ENCODE measurements at regions not wholly inside any gene's neighbourhood (a gene's known extent, or its start where the extent isn't known, plus 50 kb on each side); places are given as distances from the start of the nearest gene placed in this dataset.

DNA sequence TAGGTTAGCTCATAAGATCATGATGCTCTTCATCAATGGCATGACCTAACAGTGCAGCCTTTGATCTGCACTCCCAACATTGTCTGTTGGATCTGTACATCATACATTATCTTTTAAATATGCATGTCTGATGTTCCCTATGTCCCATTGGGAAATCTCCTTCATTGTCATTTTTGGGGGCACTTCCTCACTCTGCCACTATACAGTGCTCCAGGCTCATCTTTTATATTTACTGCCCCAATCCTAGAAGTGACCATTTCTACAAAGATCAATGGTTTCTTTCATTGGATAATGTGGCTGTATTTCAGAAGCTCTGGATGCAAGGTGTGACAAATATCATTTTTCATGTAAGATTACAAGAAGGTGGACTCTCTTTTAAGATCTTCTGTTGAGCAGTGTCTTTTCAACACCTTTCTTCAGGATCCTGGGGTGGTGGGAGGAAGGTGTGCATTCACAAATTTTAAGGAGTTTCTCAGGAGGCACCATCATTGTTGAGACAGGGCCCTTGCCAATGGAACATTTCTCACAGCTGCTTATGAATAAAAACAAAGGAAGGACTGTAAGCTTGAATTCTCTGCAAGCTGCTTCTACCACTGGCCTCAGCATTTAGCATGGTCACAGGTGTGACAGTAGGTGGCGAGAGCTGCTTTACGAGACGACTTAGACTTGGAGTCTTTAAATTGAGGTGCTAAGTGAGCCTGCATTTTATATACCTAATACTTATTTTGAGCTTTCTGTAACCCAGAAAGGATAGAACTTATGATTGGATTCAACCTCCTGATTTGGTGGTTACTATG, 403.0 kb downstream of the LMO7 start:
- ATAC-seq = no peak

DNA sequence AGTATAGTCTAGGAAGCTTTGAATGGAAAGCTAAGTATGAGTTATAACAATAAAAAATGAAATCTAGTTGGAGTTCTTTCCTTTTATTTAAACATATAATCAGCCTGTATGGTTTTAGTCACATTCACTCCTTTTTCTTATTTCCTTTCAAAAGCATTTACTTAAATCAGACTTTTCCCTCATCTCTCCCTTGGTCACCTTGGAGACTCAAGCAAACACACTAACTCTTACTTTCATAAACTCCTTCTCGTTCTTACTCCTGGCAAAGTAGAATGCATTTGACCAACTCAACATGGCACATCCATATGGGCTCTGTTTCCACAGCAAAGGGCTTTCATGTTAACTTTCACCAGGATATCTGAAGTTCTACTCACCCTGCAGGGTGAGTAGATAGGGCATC, 400.0 kb downstream of the LMO7 start:
- no peak for ATAC-seq

DNA sequence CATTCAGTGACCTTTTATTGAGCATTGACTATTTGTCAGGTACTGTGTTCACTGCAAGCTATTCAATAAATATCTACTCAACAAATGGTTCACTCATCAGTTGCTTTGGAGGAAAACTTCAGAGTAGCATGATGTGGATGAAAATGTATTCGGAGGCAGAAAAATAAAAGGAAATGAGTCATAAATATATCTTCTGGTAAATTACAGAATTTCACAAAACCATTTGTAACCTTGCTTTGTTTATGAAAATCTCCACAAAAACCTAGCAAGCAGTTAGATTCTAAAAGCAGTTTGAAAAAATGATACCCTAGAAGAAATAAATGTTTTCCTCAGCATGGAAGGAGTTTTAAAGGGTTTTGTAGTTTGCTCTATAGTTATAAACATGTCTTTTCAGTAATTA, 399.6 kb downstream of the LMO7 start:
- no peak for ATAC-seq

DNA sequence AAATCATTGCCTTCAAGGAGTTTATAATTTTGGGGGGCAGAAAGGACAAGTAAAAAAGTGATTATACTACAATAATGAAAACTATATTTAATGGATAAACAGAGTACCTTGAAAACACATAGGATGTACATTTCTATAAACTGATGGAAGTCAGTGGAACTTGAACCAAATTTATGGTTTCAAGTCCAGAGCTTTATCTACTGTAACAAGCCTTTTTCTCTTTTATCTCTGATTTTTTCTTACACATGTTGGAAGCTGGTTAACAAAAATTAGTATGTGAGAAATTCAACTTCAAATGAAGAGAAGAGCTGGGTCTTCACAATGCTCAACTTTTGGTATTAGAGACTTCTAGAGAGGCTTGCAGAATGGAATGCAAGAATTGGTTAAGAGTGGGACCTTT, 393.6 kb downstream of the LMO7 start:
- no peak for ATAC-seq

DNA sequence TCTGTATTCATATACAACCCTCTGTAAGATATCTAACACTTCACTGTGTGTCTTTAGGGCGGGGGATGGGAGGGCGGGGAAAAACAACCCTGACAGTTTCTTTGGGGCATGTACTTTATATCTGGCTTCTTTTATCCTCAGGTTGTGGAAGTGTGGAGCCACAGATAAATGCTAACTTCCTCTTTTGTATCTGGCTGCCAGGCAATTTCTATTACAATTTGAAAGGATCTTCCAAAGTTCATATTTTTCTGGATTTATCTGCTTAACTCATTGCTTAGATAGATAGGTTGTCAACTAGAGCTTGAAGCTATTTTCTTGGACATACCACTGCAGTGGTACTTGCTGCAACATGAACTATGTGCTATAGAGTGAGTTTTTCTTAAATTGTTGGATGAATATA, 393.0 kb downstream of the LMO7 start:
- ATAC-seq = no peak

DNA sequence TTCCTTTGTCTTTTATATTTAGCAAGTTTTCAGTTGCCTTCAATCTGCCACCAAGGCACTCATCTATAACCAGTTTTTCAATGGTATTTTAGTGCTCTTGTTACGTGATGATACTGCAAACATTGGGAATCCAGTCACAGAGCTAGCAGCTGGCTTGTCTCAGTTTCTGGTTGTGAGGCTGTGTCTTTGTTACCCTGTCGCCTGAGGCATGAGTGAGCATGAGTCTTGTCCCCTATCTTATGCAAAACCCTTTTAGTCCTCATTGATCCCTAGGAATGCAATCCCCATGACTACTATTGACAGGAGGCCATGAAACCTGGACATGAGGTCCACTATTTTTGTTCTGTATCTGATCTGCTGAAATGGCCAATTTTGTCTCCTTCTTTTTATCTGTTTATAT, 391.0 kb downstream of the LMO7 start:
- ATAC-seq = no peak

DNA sequence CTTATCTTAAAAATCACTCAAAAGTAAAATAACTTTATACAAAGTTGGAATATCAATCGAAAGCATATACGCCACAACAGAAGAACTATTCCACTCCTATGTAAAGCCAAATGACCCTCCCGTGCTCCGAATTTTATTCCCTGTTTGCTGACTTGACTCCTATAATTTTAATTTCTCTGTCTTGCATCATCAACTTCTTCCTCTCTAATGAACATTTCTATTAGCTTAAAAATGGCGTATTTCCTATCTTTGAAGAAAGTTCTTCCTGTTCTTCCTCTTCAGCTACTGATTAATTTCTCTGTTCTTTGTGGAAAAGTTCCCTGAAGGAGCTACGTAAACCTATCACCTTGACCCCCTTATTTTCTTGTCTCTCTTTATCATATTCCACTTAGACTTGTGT, 389.3 kb downstream of the LMO7 start:
- ATAC-seq = no peak

DNA sequence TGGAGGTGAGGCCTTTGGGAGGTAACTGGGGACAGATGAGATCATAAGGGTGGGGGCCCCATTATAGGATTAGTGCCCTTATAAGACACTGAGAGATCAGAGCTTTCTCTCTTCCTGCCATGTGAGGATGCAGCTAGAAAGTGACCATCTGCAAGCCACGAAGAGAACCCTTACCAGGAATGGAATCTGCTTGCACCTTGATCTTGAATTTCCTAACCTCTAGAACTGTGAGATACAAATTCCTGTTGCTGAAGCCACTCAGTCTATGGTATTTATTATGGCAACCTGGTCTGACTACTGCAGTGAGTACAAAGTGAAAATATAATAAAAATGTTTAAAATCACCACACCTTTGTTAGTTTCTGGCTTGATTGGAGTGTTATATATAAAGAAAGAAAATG, 388.0 kb downstream of the LMO7 start:
- ATAC-seq = no peak

DNA sequence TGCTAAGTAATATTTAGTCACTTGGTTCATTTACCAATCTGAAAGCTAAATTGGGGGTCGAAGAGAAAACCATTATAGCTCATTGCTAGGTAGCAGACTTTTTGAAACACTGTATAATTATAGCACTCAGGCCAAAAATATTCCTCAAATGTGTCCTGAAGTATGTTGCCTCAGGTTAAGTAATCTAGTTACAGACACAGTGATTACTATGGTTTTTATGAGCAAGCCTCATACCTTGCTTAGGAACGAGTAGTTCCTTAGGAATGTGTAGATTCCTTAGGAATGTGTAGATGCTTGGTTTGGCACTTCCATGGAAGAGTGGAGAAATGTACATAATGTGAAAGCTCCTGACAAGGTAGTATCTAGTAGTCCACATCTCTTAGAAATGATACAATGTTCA, 387.5 kb downstream of the LMO7 start:
- ATAC-seq = no peak

DNA sequence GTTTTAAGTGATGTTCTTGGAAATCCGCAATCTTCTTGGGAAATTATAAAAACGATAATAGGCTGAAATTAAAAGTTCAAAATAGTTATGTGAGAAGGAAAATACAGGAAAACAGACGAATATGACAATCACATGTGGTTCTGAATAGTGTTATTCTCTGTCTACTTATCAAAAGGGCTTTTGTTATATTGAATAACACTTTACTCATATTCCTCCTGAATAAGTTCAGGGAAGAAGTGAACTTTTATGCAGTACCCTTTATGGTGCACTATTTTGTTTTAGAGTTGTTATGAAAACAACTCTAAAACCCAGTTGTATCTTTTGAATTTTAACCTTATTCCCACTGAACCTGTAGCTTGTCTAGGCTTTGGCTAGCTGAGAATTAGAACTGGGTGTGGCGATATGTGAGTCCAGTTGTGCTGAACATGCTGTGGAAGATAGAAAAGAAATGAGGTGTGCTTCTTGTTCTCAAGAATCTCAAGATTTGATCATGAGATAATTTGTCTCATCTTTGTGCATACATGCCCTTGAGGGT, 384.4 kb downstream of the LMO7 start:
- no peak for ATAC-seq

DNA sequence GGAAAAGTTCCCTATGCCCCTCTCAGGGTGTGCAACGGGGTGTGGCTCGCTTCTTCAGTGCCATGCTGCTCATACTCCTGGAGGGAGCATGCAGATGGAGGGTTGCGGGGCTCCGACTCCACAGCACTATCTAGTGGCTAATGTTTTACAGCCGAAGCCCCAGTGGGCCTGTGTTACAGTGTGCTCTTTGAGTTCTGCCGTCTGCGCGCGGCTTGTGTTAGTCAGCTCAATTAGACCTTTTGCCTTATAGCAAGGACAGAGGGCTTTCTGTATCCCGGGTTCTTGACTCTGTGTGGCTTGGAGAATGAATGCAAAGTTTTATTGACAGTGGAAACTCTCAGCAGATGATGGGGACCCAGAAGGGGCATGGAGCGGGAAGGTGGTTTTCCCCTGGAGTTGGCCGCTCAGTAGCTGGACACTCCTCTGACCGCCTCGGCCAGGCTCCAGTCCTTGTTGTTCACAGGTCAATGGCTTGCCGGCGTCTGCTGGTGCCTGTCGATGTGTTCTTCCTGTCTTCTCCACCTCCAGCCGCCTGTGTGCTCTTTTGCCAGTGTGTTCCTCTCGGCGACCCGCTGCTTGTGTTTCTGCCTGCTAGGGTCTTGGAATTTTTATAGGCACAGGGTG, 383.4 kb downstream of the LMO7 start:
- no peak for ATAC-seq

DNA sequence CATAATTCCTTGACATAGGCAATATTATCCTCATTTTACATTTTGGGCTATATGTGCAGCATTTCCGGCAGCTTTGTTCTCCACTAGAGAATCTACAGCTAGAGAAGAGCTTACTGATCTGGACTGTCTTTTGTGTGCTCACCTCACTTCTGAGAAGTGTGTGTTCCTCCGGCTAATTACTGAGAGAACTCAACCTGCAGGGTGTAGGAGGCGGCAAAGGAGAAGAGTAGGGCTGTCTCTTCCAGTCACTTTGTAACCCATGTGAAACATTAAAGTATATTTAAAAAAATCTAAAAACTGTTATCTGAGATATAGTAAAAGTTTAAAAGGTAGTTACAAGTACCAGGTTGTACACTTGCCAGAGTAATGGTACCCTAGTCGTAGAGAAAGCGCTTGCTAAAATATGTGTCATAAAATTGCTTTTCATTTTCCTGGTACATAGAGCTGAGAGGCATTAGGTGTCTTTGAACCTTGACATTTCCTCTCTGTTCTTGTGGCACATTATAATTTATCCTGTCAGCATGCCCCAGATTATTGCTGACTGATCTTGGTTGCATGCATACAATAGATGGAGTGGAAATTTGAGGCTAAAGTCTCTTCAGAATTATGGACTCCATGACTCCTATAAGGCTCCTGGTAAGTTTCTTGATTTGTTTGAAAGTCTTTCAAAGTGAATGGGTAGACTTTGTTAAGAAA, 381.9 kb downstream of the LMO7 start:
- no peak for ATAC-seq

DNA sequence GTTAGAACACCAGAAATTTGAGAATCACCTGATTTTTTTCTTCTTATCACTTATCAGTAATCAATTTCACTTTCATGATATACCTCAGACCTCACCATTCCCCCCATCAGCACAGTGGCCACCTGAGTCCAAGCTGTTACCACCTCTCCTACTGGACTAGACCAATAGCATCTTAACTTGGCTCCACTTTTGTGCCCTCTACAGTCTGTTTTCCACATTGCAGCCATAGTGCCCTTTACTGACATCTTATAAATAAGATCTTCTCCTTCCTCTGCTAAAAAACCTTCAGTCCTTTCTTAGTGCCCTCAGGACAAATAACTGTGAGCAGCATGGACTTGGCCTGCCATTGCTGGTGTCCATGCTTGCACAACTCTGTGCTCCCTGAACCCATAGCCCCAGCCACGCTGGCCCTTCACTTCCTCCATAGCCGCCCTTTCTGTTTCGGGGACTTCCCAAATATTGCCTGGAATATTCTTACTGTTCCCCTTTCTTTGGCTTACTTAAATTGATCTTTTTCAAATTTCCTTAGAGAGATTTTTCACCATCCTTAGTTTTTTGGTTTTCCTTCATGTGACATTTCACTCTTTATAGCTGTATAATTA, 380.8 kb downstream of the LMO7 start:
- ATAC-seq = no peak

DNA sequence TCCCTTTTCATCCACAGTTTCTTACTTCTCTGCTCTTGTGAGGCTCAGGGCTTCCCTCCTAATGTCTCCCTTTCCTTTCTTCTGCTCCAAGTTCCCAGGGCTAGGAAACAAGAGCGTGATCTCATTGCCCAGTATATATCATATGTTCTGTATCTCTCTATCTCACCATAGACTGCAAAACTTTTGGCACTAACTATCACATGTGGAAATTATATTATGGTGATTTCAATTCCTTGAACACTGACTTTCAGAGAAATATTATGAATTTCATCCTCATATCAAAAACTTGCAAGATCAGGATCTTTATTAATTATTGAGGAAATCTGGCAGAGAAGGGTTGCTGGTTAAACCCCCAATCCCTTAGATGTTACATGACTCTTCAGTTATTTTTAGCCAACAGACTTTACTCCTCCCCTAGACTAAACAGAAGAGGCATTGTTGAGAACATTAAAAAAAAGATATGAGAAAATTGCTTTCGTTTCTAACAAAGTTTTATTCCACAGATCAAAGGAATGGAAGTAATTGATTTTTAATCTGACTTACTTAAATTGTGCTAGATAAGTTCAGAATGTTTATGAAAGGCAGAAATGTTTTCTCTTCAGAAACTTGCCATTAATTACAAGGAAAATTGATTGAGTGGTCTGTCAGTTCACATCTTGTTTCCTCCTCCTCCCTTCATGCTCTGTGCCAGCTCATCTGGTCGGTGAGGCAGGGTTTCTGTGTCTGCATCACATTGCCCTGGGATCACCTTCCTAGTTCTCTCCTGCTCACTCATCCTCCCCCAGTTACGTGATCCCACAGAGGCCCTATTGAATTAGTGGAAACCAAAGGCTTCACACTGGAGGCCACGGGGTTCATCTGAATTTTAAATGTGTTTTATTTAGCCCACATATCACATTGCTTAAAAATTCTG, 378.5 kb downstream of the LMO7 start:
- no peak for ATAC-seq

DNA sequence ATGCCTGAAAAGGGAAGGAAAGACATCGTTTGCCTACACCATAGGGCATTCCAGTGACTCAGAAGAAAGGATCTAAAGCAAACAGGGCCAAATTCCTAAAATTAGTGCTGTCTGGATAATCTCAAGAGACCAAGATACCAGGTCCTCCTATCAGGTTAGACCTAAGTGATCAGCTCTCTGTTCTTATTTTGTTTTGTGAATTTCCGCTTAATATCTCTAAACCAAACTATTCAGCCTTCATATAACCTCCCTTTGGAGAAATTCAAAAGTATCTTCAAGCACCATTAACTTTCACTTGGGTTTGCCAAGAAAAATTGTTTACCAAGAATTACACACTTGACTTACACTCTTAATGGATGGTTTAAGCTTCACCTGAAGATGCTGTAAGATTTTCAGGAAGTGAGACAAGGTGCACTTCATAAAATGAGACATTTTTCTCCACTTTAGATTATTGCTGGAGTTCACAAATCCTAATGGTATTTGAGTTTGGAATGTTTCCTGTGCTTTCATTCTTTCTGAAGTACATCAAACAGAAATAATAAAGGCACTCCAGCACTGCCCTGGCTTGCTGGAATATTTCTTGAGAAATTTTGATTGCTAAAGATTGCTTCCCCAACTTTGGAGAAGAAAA, 376.1 kb downstream of the LMO7 start:
- ATAC-seq = no peak

DNA sequence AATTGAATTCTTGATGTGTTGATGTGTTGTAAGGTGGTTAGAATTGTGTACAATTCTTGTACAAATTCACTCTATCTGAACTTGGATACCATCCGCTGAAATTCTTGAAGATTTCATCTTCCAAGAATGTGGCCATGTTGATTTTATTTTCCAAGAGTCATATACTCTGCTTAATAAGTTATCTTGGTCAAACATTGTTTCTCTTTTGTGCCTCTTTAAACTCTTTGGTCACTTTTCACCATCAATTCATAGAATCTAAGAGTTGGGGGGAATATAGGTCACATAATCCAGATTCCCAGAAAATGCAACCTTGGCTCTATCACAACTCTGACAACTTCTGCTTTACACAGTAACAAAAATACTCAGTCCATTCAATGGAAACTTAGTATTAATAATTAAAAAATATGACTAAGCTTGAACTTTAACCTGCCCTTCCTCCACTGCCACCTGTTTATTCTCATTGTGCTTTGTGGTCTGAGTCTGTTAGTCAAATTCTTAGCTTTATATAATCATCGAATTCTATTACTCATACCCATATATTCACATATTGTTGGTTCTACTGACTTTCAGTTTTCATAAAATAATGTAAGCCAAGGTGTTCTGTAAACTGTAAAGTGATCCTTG, 373.2 kb downstream of the LMO7 start:
- no peak for ATAC-seq

DNA sequence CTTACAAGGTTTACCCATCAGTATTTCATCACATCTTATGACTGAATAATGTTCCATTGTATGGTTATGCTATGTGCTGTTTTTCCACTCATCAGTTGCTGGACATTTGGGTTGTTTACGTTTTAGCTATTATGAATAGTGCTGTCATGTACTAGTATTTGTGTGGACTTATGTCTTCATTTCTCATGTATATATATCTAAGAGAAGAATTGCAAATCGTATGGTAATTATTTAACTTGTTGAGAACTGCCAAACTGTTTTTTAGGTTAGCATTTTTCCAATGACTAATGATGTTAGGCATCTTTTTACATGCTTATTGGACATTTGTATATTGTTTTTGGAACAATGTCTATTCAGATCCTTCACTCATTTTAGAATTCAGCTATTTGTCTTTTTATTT, 368.3 kb downstream of the LMO7 start:
- ATAC-seq = no peak

DNA sequence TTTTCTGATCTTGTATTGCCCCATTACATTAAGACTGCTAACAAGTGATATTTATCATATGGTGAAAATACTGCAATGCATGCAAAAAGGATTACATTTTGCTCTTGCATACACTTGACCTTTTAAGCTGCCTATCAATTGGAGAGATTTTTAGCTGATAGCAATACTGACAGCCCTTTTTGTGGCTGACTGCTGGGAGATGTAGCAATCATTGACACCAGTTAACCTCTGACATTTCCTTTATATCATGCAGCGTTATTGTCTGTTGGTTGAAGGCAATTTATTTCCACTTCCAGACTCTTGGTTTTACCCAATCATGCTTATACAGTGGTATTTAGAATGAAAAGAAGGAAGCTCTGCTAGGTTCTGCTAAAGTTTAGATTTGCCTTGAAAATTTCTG, 364.0 kb downstream of the LMO7 start:
- ATAC-seq = no peak

DNA sequence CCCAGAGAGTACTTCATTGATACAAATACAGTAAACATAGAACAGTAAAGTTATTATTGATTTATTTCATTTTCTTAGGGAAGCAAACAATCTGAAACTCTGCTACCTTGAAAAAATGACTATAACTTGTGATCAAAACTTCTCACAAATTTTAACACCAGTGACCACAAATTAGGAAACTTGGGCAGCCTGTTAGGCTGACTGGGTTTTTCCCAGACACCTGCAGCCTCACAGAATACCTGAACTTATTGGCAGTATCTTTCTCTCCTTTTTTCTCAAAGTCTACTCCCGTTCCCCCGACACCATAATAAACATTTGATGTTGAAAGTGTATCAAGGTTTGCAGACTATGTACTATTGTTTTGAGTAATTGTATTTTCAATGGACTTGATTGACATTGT, 360.5 kb downstream of the LMO7 start:
- ATAC-seq = no peak

DNA sequence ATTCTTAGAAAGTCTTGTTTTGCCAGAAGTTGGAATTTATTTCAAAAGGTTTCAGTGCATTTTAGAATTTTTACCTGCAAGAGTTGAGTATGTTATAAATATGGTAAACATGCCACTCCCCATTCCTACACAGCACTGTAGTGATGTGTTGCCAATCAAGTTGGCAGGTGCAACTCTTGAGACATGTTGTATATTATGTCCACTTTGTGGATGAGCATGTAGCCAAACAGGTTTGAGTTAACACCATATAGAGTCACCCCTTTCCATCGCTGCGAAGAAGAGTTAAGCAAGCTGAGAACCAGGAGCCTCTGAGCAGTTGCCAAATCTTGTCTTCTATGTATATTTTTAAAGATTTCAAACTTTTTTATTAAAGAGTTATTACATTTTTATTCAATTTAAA, 359.8 kb downstream of the LMO7 start:
- ATAC-seq = no peak

DNA sequence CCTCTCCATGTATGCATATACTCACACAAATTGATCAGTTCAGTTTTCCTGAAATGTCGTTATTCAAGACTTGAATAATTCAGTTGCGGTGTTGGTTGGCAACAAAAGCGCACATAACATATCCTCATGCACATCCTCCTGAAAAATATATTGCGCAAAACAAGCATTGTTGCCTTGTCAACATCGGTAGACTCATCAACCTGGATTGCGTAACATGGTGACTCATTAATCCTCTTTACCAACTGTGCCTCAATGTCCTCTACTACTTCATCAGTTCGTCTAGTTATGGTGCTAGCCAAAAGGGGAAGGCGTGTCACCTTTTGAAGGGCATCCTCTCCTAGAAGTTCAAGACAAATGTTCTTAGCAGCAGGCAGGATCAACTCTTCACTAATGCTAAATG, 357.7 kb downstream of the LMO7 start:
- no peak for ATAC-seq
